T-helper 1 cell treated with Interleukin-12 subunit alpha and Interleukin-12 subunit beta and Interleukin-4 antibody, amounts not matched to agents 30 ng/mL and 1 ng/mL, for 36 hours (primary cell): ENCODE measurements at regions not wholly inside any gene's neighbourhood (a gene's known extent, or its start where the extent isn't known, plus 50 kb on each side); places are given as distances from the start of the nearest gene placed in this dataset.
"Not testable (repeated sequence)": the region's sequence is repeated elsewhere in the genome, so short reads cannot be mapped to it uniquely, and the experiment has no call there.

ENCODE experiments used
- intact Hi-C: fragments of 100-400 bp; cut with micrococcal nuclease; formaldehyde crosslinking; loops from one replicate; pipeline ENCODE4 v1.15.1; 2024

GRCh38 chr11:43101113-43101512 lies 210.7 kb upstream of the API5 start:
- intact Hi-C loops = no loop called here

- intact Hi-C loops = no loop called here
Observed at GRCh38 chr11:43116071-43116470, 195.7 kb upstream of the API5 start.

GRCh38 chr11:43119275-43119970 lies 192.4 kb upstream of the API5 start:
- intact Hi-C loops = no loop called here

GRCh38 chr11:43122546-43122945 lies 189.2 kb upstream of the API5 start:
- intact Hi-C loops = no loop called here

- intact Hi-C loops = no loop called here
Observed at GRCh38 chr11:43123443-43123842, 188.4 kb upstream of the API5 start.

GRCh38 chr11:43124272-43124935 lies 187.4 kb upstream of the API5 start:
- intact Hi-C loops = no loop called here

- intact Hi-C loops = no loop called here
Observed at GRCh38 chr11:43129329-43129728, 182.5 kb upstream of the API5 start.

GRCh38 chr11:43130616-43131015 lies 181.2 kb upstream of the API5 start:
- intact Hi-C loops = no loop called here

- intact Hi-C loops = no loop called here
Observed at GRCh38 chr11:43135966-43136534, 175.7 kb upstream of the API5 start.

GRCh38 chr11:43138621-43139140 lies 173.1 kb upstream of the API5 start:
- intact Hi-C loops = no loop called here

- intact Hi-C loops = no loop called here
Observed at GRCh38 chr11:43145653-43146052, 166.1 kb upstream of the API5 start.

GRCh38 chr11:43150697-43151096 lies 161.1 kb upstream of the API5 start:
- intact Hi-C loops = loop anchor here (10.0 kb wide), 2 partner anchors 264 to 714 kb away; no protein-coding TSS in a partner anchor

- intact Hi-C loops = no loop called here
Observed at GRCh38 chr11:43164831-43165230, 147.0 kb upstream of the API5 start.

- intact Hi-C loops = not testable (repeated sequence)
Observed at GRCh38 chr11:43165393-43165792, 146.4 kb upstream of the API5 start.

GRCh38 chr11:43168241-43168640 lies 143.6 kb upstream of the API5 start:
- intact Hi-C loops = not testable (repeated sequence)

GRCh38 chr11:43172477-43172876 lies 139.3 kb upstream of the API5 start:
- intact Hi-C loops = no loop called here

GRCh38 chr11:43177975-43178374 lies 133.8 kb upstream of the API5 start:
- intact Hi-C loops = no loop called here

- intact Hi-C loops = not testable (repeated sequence)
Observed at GRCh38 chr11:43194459-43194858, 117.3 kb upstream of the API5 start.

GRCh38 chr11:43197379-43197778 lies 114.4 kb upstream of the API5 start:
- intact Hi-C loops = no loop called here

- intact Hi-C loops = no loop called here
Observed at GRCh38 chr11:43200031-43200430, 111.8 kb upstream of the API5 start.

GRCh38 chr11:43212279-43212678 lies 99.5 kb upstream of the API5 start:
- intact Hi-C loops = no loop called here

- intact Hi-C loops = no loop called here
Observed at GRCh38 chr11:43214471-43214870, 97.3 kb upstream of the API5 start.
